K562 (cell line): ENCODE measurements at regions not wholly inside any gene's neighbourhood (a gene's known extent, or its start where the extent isn't known, plus 50 kb on each side); places are given as distances from the start of the nearest gene placed in this dataset.

Source experiments
- ARID1B ChIP-seq: fragments of 450-650 bp; IDR thresholded peaks from 2 replicates; pipeline ENCODE4 v1.6.1; 2016; ENCODE audit warnings: antibody characterized with exemption, mild to moderate bottlenecking, inconsistent platforms
- ATF3 ChIP-seq, 2 experiments: fragments of 450-650 bp in 1 of 2; sonication (generic) in 1 of 2; formaldehyde crosslinking in 1 of 2; IDR thresholded peaks in 1 of 2; conservative IDR thresholded peaks in 1 of 2; 2 replicates each; pipeline versions ENCODE4 v1.6.1 to v1.8.1; 2016 to 2023; ENCODE audit warnings: mild to moderate bottlenecking in 2 of 2, moderate library complexity in 2 of 2, inconsistent platforms in 1 of 2, missing genetic modification reagents in 1 of 2
- ATF6 ChIP-seq: sonication (generic); formaldehyde crosslinking; IDR thresholded peaks from 2 replicates; pipeline ENCODE4 v1.4.0; 2020; ENCODE audit warnings: mild to moderate bottlenecking, missing genetic modification reagents
- CHD4 ChIP-seq: fragments of 200-600 bp; sonication (generic); IDR thresholded peaks from 3 replicates; pipeline ENCODE4 v1.6.1; 2012; ENCODE audit warnings: low read depth, mild to moderate bottlenecking, mixed read lengths, low read length, inconsistent platforms; ENCODE audit not compliant: insufficient read depth, insufficient replicate concordance, poor library complexity, severe bottlenecking
- HBP1 ChIP-seq: fragments of 450-650 bp; formaldehyde crosslinking; IDR thresholded peaks from 2 replicates; pipeline ENCODE4 v1.4.0; 2022; ENCODE audit warnings: missing genetic modification characterization
- LARP7 ChIP-seq: fragments of 450-650 bp; IDR thresholded peaks from 2 replicates; pipeline ENCODE4 v1.6.1; 2016
- MTA1 ChIP-seq: fragments of 450-650 bp; IDR thresholded peaks from 2 replicates; pipeline ENCODE4 v1.6.1; 2017; ENCODE audit warnings: borderline replicate concordance
- NEUROD1 ChIP-seq: fragments of 150-350 bp; IDR thresholded peaks from 2 replicates; pipeline ENCODE4 v1.6.1; 2014; ENCODE audit warnings: borderline replicate concordance, low read length, low read depth; ENCODE audit not compliant: partially characterized antibody
- POLR2A ChIP-seq: fragments of 450-650 bp; conservative IDR thresholded peaks from 2 replicates; pipeline ENCODE4 v1.6.1; 2016
- SMAD3 ChIP-seq: fragments of 450-650 bp; formaldehyde crosslinking; conservative IDR thresholded peaks from 2 replicates; pipeline ENCODE4 v1.4.0; 2020; ENCODE audit warnings: mild to moderate bottlenecking
- TAF7 ChIP-seq: fragments of 450-650 bp; IDR thresholded peaks from 2 replicates; pipeline ENCODE4 v1.6.1; 2016; ENCODE audit warnings: missing genetic modification characterization, missing compliant biosample characterization
- TEAD4 ChIP-seq, 2 experiments: sonication (generic) in 1 of 2; formaldehyde crosslinking in 1 of 2; IDR thresholded peaks; 2 replicates each; pipeline versions ENCODE4 v1.6.1 to v1.8.0; 2012 to 2022; ENCODE audit warnings: borderline replicate concordance in 1 of 2, inconsistent platforms in 1 of 2, low read length in 1 of 2, mild to moderate bottlenecking in 1 of 2, missing genetic modification reagents in 1 of 2

GRCh38 chr4:138788857-138789256 lies 226.7 kb upstream of the NOCT start (continued):
- no peak for TF ChIP-seq HBP1 (CRISPR knock-in tag)
- no peak for TF ChIP-seq POLR2A
- TF ChIP-seq SMAD3 (CRISPR knock-in tag): no peak
- no peak for TF ChIP-seq ATF3 (IDR thresholded peaks at IDR 0.05)
- no peak for TF ChIP-seq ATF3 (CRISPR knock-in tag; conservative IDR thresholded peaks at IDR 0.05)
- no peak for TF ChIP-seq TAF7
- no peak for TF ChIP-seq ATF6 (CRISPR knock-in tag)
- TF ChIP-seq NEUROD1: no peak
- no peak for TF ChIP-seq LARP7
- TF ChIP-seq TEAD4 (IDR thresholded peaks at IDR 0.05; ENCODE audit: low read length): peak; percentile 53; the same call in 1 of the 2 replicates
- TF ChIP-seq TEAD4 (CRISPR knock-in tag; IDR thresholded peaks at IDR 0.05; ENCODE audit: borderline replicate concordance): no peak
- TF ChIP-seq MTA1: no peak
- 0 out of 2 replicates have a peak, but pooled peaks have one; percentile 39 for TF ChIP-seq ARID1B
- TF ChIP-seq CHD4: no peak
